OCI-LY3 (cell line): ENCODE measurements at regions not wholly inside any gene's neighbourhood (a gene's known extent, or its start where the extent isn't known, plus 50 kb on each side); places are given as distances from the start of the nearest gene placed in this dataset.

Experiments
- EZH2phosphoT487 ChIP-seq: fragments of 200-600 bp; shearing (Covaris generic); IDR thresholded peaks from 2 replicates; pipeline ENCODE4 v1.6.1; 2018; ENCODE audit warnings: antibody characterized with exemption, mixed run types, low read depth
- TF ChIP-seq, protein P1 (sequence below): fragments of 200-600, 300-600 bp; sonication (generic); IDR thresholded peaks from 2 replicates; pipeline ENCODE4 v1.5.1; 2014; ENCODE audit warnings: antibody characterized with exemption, low read length, low read depth

DNA sequence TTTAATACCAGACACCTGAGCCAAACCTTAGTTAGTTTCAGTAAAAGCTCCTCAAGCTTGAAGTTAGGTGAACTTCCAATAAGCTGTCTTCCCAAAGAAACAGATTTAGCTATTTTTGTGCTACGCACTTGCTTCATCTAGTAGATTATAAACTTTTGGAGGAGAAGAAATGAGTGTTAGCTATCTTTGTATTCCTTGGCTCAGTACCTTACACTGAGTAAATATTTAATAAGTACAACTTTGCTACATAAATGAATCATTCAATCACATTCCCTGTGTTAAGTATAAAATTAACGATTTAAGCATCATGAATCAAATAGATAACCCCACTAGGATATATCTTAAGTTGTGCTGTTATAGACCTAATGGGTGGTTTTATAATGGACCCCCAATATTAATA, 307.0 kb downstream of the PCNX1 start:
- TF ChIP-seq, protein P1, sequence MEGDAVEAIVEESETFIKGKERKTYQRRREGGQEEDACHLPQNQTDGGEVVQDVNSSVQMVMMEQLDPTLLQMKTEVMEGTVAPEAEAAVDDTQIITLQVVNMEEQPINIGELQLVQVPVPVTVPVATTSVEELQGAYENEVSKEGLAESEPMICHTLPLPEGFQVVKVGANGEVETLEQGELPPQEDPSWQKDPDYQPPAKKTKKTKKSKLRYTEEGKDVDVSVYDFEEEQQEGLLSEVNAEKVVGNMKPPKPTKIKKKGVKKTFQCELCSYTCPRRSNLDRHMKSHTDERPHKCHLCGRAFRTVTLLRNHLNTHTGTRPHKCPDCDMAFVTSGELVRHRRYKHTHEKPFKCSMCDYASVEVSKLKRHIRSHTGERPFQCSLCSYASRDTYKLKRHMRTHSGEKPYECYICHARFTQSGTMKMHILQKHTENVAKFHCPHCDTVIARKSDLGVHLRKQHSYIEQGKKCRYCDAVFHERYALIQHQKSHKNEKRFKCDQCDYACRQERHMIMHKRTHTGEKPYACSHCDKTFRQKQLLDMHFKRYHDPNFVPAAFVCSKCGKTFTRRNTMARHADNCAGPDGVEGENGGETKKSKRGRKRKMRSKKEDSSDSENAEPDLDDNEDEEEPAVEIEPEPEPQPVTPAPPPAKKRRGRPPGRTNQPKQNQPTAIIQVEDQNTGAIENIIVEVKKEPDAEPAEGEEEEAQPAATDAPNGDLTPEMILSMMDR: no peak
- TF ChIP-seq EZH2phosphoT487: no peak
